Loucy (cell line): ENCODE measurements at regions not wholly inside any gene's neighbourhood (a gene's known extent, or its start where the extent isn't known, plus 50 kb on each side); places are given as distances from the start of the nearest gene placed in this dataset.

Source experiments
- H2AFZ ChIP-seq: fragments of 200-600 bp; sonication (generic); 2 replicates; pipeline ENCODE4 v1.6.0; 2016; ENCODE audit warnings: antibody characterized with exemption, mild to moderate bottlenecking, low read length, moderate library complexity
- H3F3A ChIP-seq: fragments of 200-600 bp; 2 replicates; pipeline ENCODE4 v1.6.0; 2016; ENCODE audit warnings: antibody characterized with exemption, low read depth, mild to moderate bottlenecking
- H3K27me3 ChIP-seq: fragments of 200-600 bp; sonication (generic); 2 replicates; pipeline ENCODE4 v1.6.1; 2014; ENCODE audit warnings: low read length, mild to moderate bottlenecking; ENCODE audit not compliant: insufficient read depth, poor library complexity, severe bottlenecking
- H3K36me3 ChIP-seq: fragments of 200-600 bp; sonication (generic); 2 replicates; pipeline ENCODE4 v1.6.1; 2016; ENCODE audit warnings: low read length; ENCODE audit not compliant: insufficient read depth
- H3K4me1 ChIP-seq: fragments of 200-600 bp; sonication (generic); 2 replicates; pipeline ENCODE4 v1.5.1; 2014; ENCODE audit warnings: low read length, mild to moderate bottlenecking; ENCODE audit not compliant: insufficient read depth, poor library complexity, severe bottlenecking
- H3K4me2 ChIP-seq: fragments of 200-600 bp; sonication (generic); 2 replicates; pipeline ENCODE4 v1.6.0; 2014; ENCODE audit warnings: antibody characterized with exemption, low read length, low read depth, mild to moderate bottlenecking; ENCODE audit not compliant: poor library complexity, severe bottlenecking
- H3K4me3 ChIP-seq: fragments of 200-600 bp; sonication (generic); 2 replicates; pipeline ENCODE4 v1.5.1; 2014; ENCODE audit warnings: low read length, mild to moderate bottlenecking, mixed read lengths; ENCODE audit not compliant: poor library complexity, severe bottlenecking
- H3K79me2 ChIP-seq: fragments of 200-600 bp; sonication (generic); 2 replicates; pipeline ENCODE4 v1.6.1; 2014; ENCODE audit warnings: low read length; ENCODE audit not compliant: insufficient read depth
- H3K9ac ChIP-seq: fragments of 200-600 bp; sonication (generic); 2 replicates; pipeline ENCODE4 v1.6.0; 2014; ENCODE audit warnings: mild to moderate bottlenecking, low read depth, low read length, moderate library complexity; ENCODE audit not compliant: poor library complexity, severe bottlenecking
- H3K9me2 ChIP-seq: fragments of 200-600 bp; sonication (generic); replicated peaks from 2 replicates; pipeline ENCODE4 v1.6.1; 2016; ENCODE audit warnings: low read depth, low read length, mixed read lengths
- H3K9me3 ChIP-seq: fragments of 200-600 bp; sonication (generic); 2 replicates; pipeline ENCODE4 v1.6.1; 2014; ENCODE audit warnings: mild to moderate bottlenecking, antibody characterized with exemption, low read length, low read depth; ENCODE audit not compliant: insufficient read depth
- H4K20me1 ChIP-seq: fragments of 200-600 bp; sonication (generic); 2 replicates; pipeline ENCODE4 v1.6.0; 2014; ENCODE audit warnings: antibody characterized with exemption, low read length, mild to moderate bottlenecking; ENCODE audit not compliant: insufficient read depth, poor library complexity, severe bottlenecking
- EZH2phosphoT487 ChIP-seq: fragments of 200-600 bp; IDR thresholded peaks from 2 replicates; pipeline ENCODE4 v1.6.1; 2018; ENCODE audit warnings: antibody characterized with exemption, mild to moderate bottlenecking, moderate library complexity, borderline replicate concordance
- TF ChIP-seq, protein P1 (sequence below): fragments of 200-600 bp; sonication (generic); conservative IDR thresholded peaks from 2 replicates; pipeline ENCODE4 v1.5.1; 2014; ENCODE audit warnings: mild to moderate bottlenecking, antibody characterized with exemption, low read length

- Histone ChIP-seq H4K20me1 (no peaks in the 10 kb centered on the region), H3K79me2 (no peaks in the 10 kb centered on the region), H3K4me1 (peaks cover 12% of the 10 kb centered on the region), H3K9ac (peak overlapping the region; percentile 22), H3K9me2 (no peaks in the 10 kb centered on the region), H3K4me2 (peak overlapping the region; percentile 96), H3K36me3 (no peaks in the 10 kb centered on the region), H3K9me3 (no peaks in the 10 kb centered on the region), H3K4me3 (peak overlapping the region; percentile 72), H2AFZ (peak overlapping the region; percentile 86), H3K27me3 (peaks cover 20% of the 10 kb centered on the region), H3F3A (no peaks in the 10 kb centered on the region)
- no peak for TF ChIP-seq EZH2phosphoT487
- TF ChIP-seq, protein P1, sequence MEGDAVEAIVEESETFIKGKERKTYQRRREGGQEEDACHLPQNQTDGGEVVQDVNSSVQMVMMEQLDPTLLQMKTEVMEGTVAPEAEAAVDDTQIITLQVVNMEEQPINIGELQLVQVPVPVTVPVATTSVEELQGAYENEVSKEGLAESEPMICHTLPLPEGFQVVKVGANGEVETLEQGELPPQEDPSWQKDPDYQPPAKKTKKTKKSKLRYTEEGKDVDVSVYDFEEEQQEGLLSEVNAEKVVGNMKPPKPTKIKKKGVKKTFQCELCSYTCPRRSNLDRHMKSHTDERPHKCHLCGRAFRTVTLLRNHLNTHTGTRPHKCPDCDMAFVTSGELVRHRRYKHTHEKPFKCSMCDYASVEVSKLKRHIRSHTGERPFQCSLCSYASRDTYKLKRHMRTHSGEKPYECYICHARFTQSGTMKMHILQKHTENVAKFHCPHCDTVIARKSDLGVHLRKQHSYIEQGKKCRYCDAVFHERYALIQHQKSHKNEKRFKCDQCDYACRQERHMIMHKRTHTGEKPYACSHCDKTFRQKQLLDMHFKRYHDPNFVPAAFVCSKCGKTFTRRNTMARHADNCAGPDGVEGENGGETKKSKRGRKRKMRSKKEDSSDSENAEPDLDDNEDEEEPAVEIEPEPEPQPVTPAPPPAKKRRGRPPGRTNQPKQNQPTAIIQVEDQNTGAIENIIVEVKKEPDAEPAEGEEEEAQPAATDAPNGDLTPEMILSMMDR = no peak
Measured at GRCh38 chr18:55779691-55780585, 191.9 kb upstream of the TCF4 start.

GRCh38 chr18:55778788-55779690 lies 191.0 kb upstream of the TCF4 start:
- Histone ChIP-seq H3K9me3 (no peaks in the 10 kb centered on the region), H3K4me1 (peaks cover 12% of the 10 kb centered on the region), H3F3A (no peaks in the 10 kb centered on the region), H3K36me3 (no peaks in the 10 kb centered on the region), H3K4me2 (peak overlapping the region; percentile 96), H2AFZ (peak overlapping the region; percentile 86), H3K9me2 (no peaks in the 10 kb centered on the region), H3K4me3 (peak overlapping the region; percentile 72), H3K79me2 (no peaks in the 10 kb centered on the region), H3K9ac (no peak overlapping the region), H4K20me1 (no peaks in the 10 kb centered on the region), H3K27me3 (peaks cover 20% of the 10 kb centered on the region)
- TF ChIP-seq EZH2phosphoT487 = no peak
- TF ChIP-seq, protein P1 = no peak

DNA sequence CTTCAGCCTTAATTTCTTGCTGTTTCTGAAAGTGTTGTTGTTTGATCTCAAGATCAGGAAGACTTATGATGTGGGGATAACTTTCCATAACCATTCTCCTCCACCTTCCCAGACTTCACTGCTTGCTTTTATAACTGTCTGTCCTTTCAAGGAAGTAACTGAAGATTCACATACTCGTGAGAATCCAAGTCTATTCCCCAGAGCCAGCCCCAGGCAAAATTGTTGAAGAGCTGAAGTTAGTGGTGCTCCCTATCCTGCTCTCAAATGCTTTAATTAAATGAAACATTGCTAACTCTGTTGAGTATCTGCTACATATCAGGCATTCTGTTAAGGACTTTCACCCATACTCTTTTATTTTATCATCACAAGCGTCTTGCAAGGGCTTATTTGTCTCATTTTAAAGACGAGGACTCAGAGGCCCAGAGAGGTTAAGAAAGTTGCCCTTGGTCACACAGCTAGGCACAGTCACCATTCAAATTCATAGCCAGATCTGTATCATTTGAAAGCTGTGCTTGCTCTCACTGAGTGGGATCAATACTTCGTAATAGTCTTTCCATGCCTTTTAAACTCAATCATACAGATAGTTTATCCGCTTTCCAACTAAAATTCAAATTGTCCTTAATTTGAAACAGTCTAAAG lies 189.8 kb upstream of the TCF4 start:
- no peaks in the 10 kb centered on the region for H3K79me2 ChIP-seq
- H2AFZ ChIP-seq = no peak overlapping the region
- no peak overlapping the region for H3K9ac ChIP-seq
- H3K4me1 ChIP-seq = peaks cover 12% of the 10 kb centered on the region
- H3K4me3 ChIP-seq = no peak overlapping the region
- TF ChIP-seq, protein P1 = no peak
- no peak for TF ChIP-seq EZH2phosphoT487
- H3K27me3 ChIP-seq = peaks cover 20% of the 10 kb centered on the region
- H3K9me2 ChIP-seq = no peaks in the 10 kb centered on the region
- no peaks in the 10 kb centered on the region for H3K36me3 ChIP-seq
- H3F3A ChIP-seq = no peaks in the 10 kb centered on the region
- H4K20me1 ChIP-seq = no peaks in the 10 kb centered on the region
- no peak overlapping the region for H3K4me2 ChIP-seq
- H3K9me3 ChIP-seq = no peaks in the 10 kb centered on the region
